Activated CD4-positive, alpha-beta T cell treated with anti-CD3 and anti-CD28 coated beads for 24 hours (primary cell): ENCODE measurements at regions not wholly inside any gene's neighbourhood (a gene's known extent, or its start where the extent isn't known, plus 50 kb on each side); places are given as distances from the start of the nearest gene placed in this dataset.

Experiments used
- DNase-seq, 2 donors: peaks; one replicate each; pipeline ENCODE4 v3.0.0-alpha.2; 2020; ENCODE audit warnings: low read depth in 2 of 2

DNA sequence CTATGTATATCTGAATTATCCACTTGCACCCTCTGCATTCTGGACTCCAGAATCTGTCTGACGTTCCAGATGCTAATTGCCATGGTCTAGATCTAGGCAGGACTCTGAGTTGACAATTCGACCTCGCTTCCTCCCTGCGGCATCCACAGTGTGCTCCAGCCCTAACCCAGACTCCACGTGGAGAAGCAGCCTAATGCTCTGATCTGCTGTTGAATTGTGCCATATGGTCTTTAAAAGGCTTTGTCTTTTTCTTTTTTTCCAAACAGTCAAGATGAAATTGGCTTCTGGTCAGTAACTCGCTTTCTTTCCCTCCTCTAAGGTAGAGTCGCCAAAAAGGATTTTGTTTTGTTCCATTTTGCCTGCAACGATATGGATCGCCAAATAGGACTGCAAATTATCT lies 752.6 kb upstream of the ID2 start:
- DNase-seq, result no peak

DNA sequence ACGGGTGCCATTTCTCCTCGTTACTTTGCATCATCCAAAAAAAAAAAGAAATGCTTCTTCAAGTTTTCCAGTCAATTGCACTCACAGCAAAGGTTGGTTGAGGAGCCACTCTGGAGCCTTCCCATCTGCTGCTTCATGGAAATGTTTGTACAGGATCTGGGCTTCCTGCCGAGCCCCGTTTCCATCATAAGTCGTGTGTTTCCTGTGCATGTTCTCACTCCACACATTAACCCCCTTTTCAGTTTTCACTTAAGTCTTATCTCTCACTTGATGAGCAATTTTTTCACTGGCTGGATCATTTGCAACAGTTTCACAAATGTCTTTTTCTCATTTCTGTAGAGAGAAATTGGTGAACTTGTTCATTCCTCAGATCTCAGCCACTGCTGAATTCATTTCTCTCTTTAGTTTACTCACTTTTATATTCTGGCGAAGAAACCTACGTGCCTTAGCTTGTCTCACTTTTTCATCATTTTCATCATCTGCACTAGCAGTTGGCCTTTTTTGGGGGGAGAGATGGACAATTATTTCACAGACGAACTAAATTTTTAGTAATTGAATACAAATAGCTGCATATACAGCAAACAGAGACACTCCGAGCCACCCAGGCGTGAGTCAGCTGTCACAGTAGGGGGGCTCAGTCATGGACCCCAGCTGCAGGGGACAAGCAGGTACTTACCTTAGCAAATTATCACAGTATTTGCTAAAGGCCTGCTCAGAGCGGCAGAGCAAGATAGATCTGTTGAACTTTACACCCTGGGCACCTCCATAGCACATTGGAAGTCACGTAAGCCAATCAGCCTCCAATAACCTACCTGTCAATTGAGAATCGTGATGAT lies 750.8 kb upstream of the ID2 start:
- DNase-seq, result no peak

DNA sequence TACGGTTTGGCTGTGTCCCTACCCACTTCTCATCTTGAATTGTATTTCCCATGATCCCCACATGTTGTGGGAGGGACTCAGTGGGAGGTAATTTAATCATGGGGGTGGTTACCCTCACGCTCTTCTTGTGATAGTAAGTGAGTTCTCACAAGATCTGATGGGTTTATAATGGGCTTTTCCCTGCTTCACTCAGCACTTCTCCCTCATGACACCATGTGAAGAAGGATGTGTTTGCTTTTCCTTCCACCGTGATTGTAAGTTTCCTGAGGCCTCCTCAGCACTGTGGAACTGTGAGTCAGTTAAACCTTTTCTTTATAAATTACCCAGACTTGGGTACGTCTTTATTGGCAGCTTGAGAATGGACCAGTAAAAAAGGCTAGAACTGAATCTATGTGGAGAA lies 750.0 kb upstream of the ID2 start:
- no peak for DNase-seq

DNA sequence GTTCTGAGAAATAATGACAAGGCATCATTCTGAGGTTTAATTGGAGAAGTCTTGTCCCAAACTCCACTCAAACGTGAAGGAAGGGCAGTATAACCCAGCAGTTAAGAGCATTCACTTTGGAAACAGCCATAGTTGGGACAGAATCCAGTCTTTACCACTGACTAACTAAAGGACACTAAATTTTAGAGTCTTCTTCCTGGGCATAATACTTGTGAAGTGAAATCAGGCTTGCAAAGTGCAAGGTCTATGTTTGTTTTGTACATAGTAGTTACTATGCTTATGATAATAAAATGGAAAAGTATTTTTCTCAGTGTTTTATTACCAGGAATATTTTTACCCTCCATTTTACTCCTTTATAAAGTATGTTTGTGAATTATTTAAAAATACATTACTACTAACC lies 748.2 kb upstream of the ID2 start:
- DNase-seq, result no peak

DNA sequence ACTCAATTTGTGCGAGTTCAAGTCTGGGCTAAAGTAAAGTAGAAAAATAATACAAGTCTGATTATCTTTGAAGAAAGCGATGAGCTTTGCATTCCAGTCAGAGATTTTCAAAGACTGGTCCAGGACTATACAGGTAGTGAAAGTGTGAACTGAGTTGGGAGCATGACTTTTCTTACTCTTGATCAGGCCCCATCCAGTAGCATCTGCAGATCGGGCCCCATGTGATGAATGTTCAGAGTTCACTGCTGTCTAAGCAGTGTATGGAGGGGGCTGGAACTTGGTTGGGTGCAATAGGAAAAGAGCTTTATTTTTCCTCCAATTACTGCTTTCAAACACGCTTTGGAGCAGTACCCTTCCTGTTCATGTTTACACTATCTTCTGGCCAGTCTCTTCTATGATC lies 747.4 kb upstream of the ID2 start:
- DNase-seq, result no peak

DNA sequence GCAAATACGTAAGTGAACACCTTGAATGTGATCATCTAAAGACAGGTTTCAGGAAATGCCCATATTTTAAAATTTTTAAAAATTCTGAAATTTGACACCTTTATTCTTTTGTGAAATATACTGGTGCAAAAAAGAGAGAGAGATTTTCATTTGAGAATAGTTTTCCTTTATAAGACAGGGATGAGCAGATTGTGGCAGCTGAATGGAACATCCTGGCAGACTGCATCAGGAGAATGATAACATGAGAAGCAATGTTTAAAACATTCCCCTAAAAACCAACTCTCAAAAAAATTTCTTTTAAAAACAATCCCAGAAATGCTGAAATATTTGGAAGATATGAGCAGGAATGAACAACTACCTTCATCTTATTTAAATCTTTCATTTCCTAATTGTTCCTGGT lies 744.8 kb upstream of the ID2 start:
- no peak for DNase-seq

DNA sequence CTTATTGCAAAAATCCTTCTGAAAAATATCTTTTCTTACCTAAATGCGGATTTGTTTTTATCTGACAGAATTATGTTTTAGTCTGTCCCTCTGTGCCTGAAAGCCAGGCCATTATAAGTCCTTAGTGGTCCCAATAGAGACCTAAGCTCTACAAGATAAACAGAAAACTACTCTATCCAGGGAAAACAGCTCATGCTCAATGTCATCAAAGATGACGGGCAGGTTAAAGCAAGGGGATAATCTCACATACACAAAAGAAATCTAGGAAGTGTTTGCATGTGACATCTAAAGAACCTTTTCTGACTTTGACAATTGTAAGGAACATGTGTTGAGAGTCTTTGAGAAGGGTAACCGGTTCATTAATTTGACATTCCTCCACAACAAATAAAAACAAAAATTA lies 741.1 kb upstream of the ID2 start:
- DNase-seq, result no peak

DNA sequence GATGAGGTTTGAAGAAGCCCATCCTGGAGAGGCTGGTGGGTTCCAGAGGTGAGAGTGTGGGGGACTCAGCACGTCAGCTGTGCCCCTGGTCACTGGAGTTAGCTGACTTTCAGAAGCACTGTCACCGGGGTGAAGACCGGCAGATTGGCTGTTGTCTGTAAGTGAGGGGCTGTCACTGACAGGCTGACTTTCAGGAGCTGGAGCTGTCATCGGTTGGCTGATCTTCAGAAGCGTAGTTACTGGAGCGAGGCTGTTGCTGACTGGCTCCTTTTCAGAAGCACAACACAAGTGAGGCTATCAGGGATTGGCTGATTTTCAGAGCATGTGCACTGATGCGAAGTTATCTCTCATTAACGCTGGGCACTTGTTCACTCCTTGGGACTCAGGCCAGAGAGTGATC lies 738.4 kb upstream of the ID2 start:
- no peak for DNase-seq

DNA sequence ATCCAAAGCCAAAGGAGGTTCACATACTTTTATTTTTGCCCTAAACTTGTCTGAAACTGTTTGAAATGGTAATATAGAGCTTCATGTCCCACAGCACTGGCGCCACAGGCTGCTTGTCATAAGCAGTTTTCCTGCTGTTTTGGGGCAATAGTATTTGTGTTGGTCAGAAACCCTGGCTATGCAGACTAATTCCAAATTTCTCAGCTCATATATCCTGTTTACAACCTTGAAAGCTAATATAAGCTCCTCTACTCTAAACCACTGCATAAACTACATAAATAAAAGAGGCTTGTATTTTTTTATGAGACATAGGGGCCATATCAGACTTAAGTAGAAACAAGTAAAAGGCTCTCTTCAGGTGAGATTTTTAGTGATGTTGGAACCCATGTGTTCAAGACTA lies 736.8 kb upstream of the ID2 start:
- no peak for DNase-seq

DNA sequence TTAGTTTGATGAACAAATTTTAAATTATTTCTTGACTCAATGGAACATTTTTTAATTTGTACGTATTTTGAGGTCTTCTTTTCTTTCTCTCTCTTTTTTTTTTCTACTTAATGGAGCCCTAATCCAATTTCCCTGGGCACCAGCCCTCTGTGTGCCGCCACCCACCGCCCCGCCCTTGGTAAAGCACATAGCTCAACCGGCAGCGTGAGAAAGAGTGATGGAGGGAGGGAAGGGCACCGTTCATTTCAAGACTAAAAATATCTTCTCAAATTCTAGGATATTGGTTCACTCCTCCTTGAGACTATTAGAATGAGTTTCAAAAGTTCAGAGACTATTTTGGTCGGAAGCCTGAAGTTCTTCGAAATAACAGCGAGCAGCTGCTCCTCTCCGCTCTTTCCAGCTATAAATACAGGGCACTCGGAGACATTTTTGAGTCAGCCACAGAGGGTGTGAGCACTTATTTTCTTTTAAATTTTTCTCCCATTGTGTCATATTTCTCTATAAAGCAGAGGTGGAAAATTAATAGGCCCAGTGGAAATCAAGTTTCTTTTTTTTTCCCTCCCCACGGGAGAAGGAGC lies 731.7 kb upstream of the ID2 start:
- DNase-seq, result no peak

DNA sequence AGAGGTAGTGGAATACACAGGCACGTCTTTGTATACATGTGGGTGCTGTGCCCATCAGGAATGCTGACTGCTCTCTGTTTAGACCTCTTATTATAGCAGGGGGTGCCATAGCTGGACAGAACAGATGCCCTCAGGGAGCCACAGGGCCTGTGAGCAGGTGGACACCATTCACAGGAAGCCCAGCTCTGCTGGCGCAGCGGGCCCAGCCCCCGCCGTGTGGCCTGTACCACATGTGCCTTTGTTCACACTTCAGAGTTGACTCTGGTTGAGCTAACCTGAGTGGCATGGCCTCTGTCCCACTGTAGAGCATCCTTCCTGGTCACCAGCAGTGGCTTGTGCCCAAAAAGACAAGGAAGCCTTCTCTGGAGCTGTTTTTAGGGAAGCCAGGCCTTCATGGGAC lies 730.9 kb upstream of the ID2 start:
- DNase-seq, result no peak

DNA sequence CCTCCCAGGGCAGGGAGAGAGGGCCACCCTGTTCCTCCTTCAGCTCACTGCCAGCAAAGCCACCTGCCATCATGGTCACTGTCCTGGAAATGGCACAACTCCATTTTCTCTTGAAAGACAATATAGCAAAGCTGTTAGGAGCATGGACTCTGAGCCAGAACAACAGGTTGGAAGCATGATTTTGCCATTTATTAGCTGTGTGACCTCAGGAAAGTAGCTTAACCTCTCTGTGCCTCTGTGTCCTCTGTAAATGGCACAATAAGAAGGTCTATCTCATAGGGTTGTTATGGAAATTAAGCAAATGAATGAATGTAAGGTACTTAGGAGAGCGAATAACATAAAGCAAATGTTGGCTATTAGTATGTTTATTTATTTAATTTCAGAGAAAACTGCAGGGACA lies 730.4 kb upstream of the ID2 start:
- no peak for DNase-seq

DNA sequence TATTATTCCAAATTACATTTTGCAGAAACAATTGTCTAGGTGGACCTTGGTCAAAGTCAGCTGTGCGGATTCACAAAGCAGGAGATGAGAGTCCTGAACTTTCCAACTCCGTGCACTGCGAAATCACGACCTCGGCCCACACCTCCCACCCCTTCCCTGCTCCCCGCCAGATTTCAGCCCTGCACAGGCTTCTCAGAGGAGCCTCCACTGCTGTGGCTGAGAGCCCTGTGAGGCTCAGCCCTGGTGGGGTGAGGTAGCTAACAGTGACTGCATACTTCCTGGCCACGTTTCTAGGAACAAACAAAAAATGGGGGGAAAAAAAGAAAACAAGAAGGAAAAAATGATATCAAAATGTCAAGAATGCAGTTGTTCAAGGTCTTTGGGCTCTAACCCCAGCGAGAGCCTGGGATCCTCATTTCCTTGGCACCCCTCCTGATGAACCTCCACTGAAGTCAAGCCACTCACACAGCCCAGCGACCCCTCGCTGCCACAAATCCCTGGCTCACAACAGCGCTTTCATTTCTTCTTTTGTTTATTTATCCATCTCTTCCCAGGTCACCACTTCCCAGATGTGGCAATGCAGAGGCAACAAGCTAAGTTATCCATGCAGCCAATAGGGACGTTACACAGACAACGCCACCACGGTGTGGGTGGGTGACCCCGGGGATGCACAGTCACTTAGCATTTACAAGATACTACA lies 729.7 kb upstream of the ID2 start:
- DNase-seq, result no peak

DNA sequence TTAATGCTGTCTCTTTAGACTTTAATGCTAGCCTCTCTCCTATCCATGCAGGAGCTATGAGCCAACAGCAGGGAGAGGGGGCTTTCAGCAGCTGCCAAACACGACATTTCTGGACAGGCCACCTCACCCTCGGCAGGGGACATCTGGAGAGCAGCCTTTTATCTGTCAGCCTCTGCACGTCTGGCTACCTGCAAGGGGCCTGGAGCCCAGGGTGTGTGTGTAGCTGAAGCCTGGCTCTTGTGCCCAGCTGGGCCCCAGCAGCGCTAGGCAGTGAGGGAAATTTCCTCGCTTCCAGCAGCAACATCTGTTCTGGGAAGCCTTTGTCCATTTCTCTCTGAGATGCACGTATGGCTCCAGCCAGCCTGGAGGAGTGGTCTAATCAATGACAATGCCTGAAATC lies 728.7 kb upstream of the ID2 start:
- DNase-seq, result no peak

DNA sequence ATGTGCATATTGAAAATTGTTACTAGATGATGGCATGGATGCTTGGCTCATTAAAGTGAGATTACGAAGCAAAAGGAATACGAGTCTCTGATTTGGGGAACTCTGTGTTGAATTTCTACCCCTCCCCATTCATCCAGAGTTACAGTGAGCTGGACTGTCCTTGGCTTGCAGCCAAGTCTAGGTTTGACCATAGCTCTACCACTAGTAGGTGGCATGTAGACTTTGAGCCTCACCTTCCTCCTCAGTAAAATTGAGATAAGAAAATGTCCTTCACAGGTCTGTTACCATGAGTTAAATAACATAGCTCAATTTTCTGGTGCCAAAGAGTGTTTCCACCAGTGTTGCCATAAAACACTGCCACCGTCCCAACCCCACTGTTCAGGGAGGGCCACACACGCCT lies 727.6 kb upstream of the ID2 start:
- DNase-seq, result no peak

DNA sequence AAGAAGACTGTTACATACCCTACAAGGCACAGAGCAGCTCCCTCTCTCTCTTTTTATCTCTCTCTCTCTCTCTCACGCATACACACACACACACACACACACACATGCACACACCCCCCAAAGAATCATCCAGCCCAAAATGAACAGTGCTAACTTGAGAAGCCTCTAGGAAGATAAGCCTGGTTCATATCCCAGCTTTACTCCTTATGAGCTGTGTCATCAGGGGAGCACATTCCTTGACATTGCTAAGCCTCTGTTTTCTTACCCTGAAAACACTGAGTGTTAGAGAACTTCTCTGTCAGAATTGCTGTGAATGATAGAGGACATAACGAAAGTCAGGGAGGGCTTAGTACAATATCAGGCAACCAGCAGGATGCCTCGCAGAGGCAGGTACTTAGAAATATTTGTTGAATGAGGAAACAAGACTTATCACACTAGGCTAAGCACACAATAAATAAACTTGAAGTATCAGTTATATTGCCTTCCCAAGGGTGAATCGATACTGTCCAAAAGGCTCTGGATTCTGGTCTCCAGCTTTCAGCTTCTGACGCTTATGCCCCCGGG lies 725.6 kb upstream of the ID2 start:
- DNase-seq, result no peak

DNA sequence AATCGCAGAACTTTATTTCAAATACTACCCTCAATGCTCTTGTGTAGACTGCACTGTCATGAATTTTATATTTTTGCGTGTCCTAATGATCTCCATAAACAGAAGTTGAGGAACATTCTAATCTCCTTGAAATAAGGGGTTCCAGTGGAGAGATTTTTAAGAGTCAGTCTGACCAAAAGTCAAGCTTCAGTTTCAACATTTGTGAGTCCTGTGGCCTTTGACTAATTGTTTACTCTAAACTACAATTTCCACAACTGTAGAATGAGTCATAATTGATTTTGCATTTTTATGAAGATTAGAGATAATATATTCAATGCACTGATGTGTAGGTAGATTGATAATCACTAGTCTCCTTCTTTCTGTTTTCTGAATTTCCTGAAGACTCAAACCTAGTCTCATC lies 720.3 kb upstream of the ID2 start:
- DNase-seq, result no peak

DNA sequence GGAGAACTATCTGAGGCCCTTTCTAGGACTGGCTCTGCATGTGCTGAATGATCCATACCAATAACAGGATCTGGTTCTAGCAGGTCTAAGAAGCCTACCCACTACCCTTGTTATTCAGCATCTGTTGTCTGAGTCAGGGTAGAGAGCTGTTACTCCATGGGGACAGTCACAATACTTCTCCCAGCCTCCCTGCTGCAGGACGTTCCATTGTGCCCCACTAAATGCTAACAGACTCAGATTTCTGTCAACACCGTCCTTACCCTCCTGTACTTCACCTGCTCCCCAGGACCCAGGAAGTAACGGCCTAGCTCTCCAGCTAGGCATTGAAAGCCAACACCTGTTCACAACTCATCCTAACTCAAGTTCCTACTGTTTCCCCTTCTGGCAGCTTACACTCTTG lies 719.7 kb upstream of the ID2 start:
- no peak for DNase-seq

DNA sequence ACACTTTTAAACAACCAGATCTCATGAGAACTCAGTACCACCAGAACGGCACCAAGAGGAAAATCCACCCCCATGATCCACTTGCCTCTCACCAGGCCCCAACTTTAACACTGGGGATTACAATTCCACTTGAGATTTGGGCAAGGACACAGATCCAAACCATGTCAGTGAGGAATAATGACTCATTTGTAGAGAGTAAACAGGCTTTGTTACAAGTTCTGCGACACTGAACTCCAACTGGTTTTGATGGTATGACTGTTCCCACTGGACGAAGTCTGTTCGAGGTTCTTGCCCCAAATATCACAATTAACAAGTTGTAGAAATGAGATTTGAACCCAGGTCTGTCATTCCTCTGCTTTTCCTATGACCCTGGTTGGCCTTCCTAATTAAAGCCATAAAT lies 718.1 kb upstream of the ID2 start:
- DNase-seq, result no peak

DNA sequence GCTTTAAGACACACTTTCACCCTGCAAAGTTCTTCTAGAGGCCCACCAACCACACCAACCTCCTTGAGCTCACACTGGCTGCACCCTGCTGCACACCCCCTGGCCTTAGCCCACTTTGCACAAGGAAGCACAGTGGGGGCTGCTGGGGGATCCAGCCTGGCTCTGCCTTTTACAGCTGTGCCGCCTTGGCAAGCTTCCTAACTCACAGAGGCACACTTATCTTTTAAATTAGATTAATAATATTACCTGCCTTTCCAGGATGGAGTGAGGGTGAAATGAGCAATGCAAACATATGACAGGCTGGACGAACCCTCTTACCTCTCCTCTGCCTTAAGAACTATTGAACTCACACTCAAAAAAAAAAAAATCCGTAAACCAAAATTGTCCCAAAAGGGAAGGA lies 715.8 kb upstream of the ID2 start:
- no peak for DNase-seq

DNA sequence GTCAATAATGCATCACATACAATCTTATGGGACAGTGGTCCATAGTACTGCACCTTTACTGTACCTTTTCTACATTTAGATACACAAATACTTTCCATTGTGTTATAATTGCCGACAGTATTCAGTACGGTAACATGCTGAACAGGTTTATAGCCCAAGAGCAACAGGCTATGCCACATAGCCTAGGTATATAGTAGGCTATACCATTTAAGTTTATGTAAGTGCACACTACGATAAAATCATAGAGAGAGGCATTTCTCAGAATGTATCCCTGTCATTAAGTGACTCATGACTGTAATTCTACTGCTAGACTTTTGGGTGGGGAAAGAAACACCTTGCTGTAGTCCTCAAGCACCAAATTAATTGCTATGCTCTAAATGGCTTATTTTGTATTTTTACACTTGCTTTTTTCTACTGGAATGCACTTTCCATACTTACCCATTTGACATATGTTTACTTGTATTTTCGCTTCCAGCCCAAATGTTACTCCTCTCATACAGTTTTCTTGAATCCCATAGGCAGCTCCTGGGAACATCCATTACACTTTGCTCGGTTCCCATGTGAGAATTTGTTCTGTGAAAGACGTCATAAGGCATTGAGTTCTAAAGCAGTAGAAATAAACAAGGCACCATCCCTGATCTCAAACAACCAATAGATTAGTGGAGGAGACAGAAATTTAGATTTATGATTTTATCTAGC lies 714.0 kb upstream of the ID2 start:
- DNase-seq, result no peak

DNA sequence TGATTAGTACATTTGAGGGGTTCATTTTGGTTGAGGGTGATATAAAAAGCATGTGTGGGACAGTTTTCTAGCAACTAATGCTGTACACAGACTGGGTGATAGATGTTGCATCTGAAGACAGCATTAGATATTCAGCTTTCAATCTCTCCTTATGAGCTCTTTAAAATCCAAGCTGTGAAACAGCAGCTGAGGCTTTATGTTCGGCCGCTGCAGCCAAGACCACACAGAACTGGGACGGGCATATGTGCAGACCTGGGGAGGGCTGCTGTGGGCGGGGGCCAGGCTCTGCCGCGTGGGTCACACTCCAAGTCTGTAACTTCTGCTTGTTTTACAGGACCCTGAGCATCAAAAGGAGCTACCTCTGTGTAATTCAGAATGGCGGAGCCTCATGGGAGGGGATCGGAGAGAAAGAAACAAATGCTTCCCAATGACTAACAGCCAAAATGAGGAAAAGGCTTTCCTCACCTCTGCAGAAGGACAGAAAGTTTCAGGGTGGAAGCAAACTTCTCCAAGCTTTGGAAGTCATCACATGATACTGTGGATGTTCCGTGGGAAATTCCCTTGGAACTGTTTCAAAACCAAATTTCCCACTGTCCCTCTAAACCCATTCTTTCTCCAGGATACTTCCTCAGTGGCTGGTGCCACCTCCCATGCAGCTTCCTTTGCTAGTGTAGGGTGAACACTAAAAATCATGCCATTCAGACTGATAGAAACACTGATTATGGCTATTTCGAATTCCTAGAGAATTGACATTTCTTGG lies 711.9 kb upstream of the ID2 start:
- no peak for DNase-seq
